Neural progenitor cell (in vitro differentiated cells): ENCODE measurements at regions not wholly inside any gene's neighbourhood (a gene's known extent, or its start where the extent isn't known, plus 50 kb on each side); places are given as distances from the start of the nearest gene placed in this dataset.

Experiments used
- CTCF ChIP-seq: fragments of 200-600 bp; sonication (generic); IDR thresholded peaks from 2 replicates; pipeline ENCODE4 v1.5.1; 2017; ENCODE audit warnings: antibody characterized with exemption, mild to moderate bottlenecking
- EZH2 ChIP-seq: fragments of 200-600 bp; sonication (generic); IDR thresholded peaks from 2 replicates; pipeline ENCODE4 v1.6.1; 2017; ENCODE audit warnings: antibody characterized with exemption, mild to moderate bottlenecking, moderate library complexity
- EZH2phosphoT487 ChIP-seq: fragments of 200-600 bp; sonication (generic); IDR thresholded peaks from 2 replicates; pipeline ENCODE4 v1.6.1; 2017; ENCODE audit warnings: antibody characterized with exemption

- no peak for TF ChIP-seq CTCF
- no peak for TF ChIP-seq EZH2
- TF ChIP-seq EZH2phosphoT487, result no peak
Measured at GRCh38 chr3:6098516-6099157, 762.3 kb upstream of the GRM7 start.
